ENCODE measurements at regions not wholly inside any gene's neighbourhood (a gene's known extent, or its start where the extent isn't known, plus 50 kb on each side); places are given as distances from the start of the nearest gene placed in this dataset.

DNA sequence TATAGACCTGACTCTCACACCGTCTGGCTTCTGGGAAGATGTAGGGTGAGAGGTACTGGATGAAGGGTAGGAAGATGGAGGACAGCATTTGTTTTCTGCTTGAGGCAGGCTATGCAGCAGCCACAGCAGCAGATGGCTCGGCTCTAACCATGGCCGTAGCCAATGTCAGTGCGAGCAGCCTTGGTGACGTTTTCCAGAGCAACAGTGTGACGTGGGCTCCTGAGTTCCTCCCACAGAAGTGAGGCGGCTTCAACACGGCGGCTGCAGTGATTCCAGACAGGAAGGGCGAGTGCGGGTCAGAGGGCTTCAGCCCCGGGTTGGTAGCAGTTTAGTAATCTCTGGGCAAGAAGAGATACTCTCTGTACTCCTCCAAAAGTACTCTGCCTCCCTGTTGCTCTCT is 133.0 kb upstream of the MYT1L start:
- no peak for TF ChIP-seq CTCF (IDR thresholded peaks at IDR 0.05; ENCODE audit: insufficient read depth, low read length, poor library complexity, severe bottlenecking)
- no peak for TF ChIP-seq EZH2phosphoT487 (conservative IDR thresholded peaks at IDR 0.05; ENCODE audit: low read length)

Measured in SU-DHL-6 (cell line).